Heart left ventricle (tissue), 13 donors: ENCODE measurements at regions not wholly inside any gene's neighbourhood (a gene's known extent, or its start where the extent isn't known, plus 50 kb on each side); places are given as distances from the start of the nearest gene placed in this dataset.

ENCODE experiments used
- CTCF ChIP-seq, 12 donors: fragments of 200-600 bp; sonication (generic) in 4 of 12; IDR thresholded peaks; one replicate each; pipeline versions ENCODE4 v1.5.0 to v1.8.0; 2018 to 2022; ENCODE audit warnings: antibody characterized with exemption in 12 of 12, mild to moderate bottlenecking in 5 of 12
- POLR2A ChIP-seq, 2 donors: fragments of 450-650 bp; IDR thresholded peaks; one replicate each; pipeline ENCODE4 v1.6.1; 2017; ENCODE audit warnings: antibody characterized with exemption in 2 of 2, mild to moderate bottlenecking in 2 of 2, moderate library complexity in 2 of 2
- donor health status: ischemic (EF 13 %, LVEDD 7.1; RV severe dilation, severe dysfunction).
- donor health status: DM: no; HTN: yes; CAD: no.
- donor health status: DM: no; HTN: no; CAD: no.
- donor health status: ischemic (EF 25% LVEDD 6.9; RV normal size, moderate dysfunction).
- donor health status: ischemic (EF 25% LVEDD 5.7; RV mildly dilated, moderate dysfunction).
- donor health status: ischemic (EF 35%, LVEDD 5.7; RV mildly dilated, moderate dysfunction).
- donor health status: nonischemic (EF 11% LVEDD 7.7; RV severe dilation, severe dysfunction).
- donor health status: DM: yes; HTN: yes; CAD: no.
- donor health status: PGD.
- donor health status: ischemic (EF 29% LVEDD 5.4; RV normal size, mild dysfunction).
- donor health status: nonischemic (EF 23%, LVEDD 6.1; RV moderate dilation, normal function).

GRCh38 chr21:34213959-34214358, 140.6 kb downstream of the MRPS6 start:
- no peak for TF ChIP-seq CTCF (IDR thresholded peaks at IDR 0.05)
- TF ChIP-seq POLR2A (IDR thresholded peaks at IDR 0.05), result no peak
